IMR-90 (cell line): ENCODE measurements at regions not wholly inside any gene's neighbourhood (a gene's known extent, or its start where the extent isn't known, plus 50 kb on each side); places are given as distances from the start of the nearest gene placed in this dataset.

ENCODE experiments used
- ATAC-seq: fragments of 200-7000 bp; cut with Tn5 transposase; 2 replicates; pipeline ENCODE4 v1.9.1; 2020; ENCODE audit warnings: low read depth, mild to moderate bottlenecking, moderate library complexity
- BruUV-seq: library from RNA; stranded (reverse); fragments of 400-500 nt; replicated peaks from 2 replicates; lab custom pipeline; 2021; lab: Mats Ljungman, UMichigan
- CTCF ChIA-PET: fragments of 300-600 bp; formaldehyde crosslinking; extraction: SDS; loops from one replicate; lab custom pipeline; 2021; ENCODE audit warnings: antibody characterized with exemption; lab: Yijun Ruan, JAX
- POLR2A ChIA-PET: fragments of 300-600 bp; sonication (Branson Sonifier 250); formaldehyde crosslinking; loops from one replicate; lab custom pipeline; 2022; ENCODE audit warnings: antibody characterized with exemption; ENCODE audit not compliant: unreplicated experiment; lab: Charles Lee
- DNase-seq: peaks from one replicate; pipeline ENCODE4 v3.0.0; 2013
- H2AFZ ChIP-seq: replicated peaks from 2 replicates; pipeline ENCODE3; 2013; ENCODE audit warnings: low read length, mild to moderate bottlenecking; ENCODE audit not compliant: poor library complexity
- H2AK5ac ChIP-seq: 2 replicates; pipeline ENCODE4 v1.6.1; 2013; ENCODE audit warnings: low read depth, low read length, inconsistent platforms
- H2AK9ac ChIP-seq: replicated peaks from 2 replicates; pipeline ENCODE3; 2013; ENCODE audit warnings: mild to moderate bottlenecking, low read depth, low read length, moderate library complexity; ENCODE audit not compliant: poor library complexity
- H2BK120ac ChIP-seq: 2 replicates; pipeline ENCODE4 v1.6.1; 2013; ENCODE audit warnings: low read depth, low read length, inconsistent platforms
- H2BK15ac ChIP-seq: 3 replicates; pipeline ENCODE4 v1.6.1; 2013; ENCODE audit warnings: low read depth, low read length, inconsistent platforms
- H2BK20ac ChIP-seq: 2 replicates; pipeline ENCODE4 v1.6.1; 2013; ENCODE audit warnings: low read depth, mild to moderate bottlenecking, inconsistent platforms, low read length, moderate library complexity
- H2BK5ac ChIP-seq: 2 replicates; pipeline ENCODE4 v1.6.1; 2013; ENCODE audit warnings: mild to moderate bottlenecking, low read depth, low read length, inconsistent platforms; ENCODE audit not compliant: poor library complexity, severe bottlenecking
- H3K14ac ChIP-seq: replicated peaks from 2 replicates; pipeline ENCODE4 v1.6.1; 2013; ENCODE audit warnings: low read depth, low read length, inconsistent platforms
- H3K18ac ChIP-seq: 2 replicates; pipeline ENCODE4 v1.6.1; 2013; ENCODE audit warnings: low read depth, low read length, control low read depth
- H3K23ac ChIP-seq: 2 replicates; pipeline ENCODE4 v1.6.1; 2013; ENCODE audit warnings: low read depth, low read length, inconsistent platforms
- H3K27ac ChIP-seq: 2 replicates; pipeline ENCODE4 v1.5.1; 2013; ENCODE audit warnings: mild to moderate bottlenecking, control low read depth, low read length; ENCODE audit not compliant: insufficient read depth
- H3K27me3 ChIP-seq: 2 replicates; pipeline ENCODE4 v1.6.1; 2013; ENCODE audit warnings: low read length; ENCODE audit not compliant: control insufficient read depth, insufficient read depth
- H3K36me3 ChIP-seq: 2 replicates; pipeline ENCODE4 v1.6.1; 2013; ENCODE audit warnings: low read length, mixed read lengths; ENCODE audit not compliant: control insufficient read depth, insufficient read depth
- H3K4ac ChIP-seq: 2 replicates; pipeline ENCODE4 v1.6.1; 2013; ENCODE audit warnings: low read depth, low read length, inconsistent platforms
- H3K4me1 ChIP-seq: 2 replicates; pipeline ENCODE4 v1.6.1; 2013; ENCODE audit warnings: low read length, mixed read lengths; ENCODE audit not compliant: control insufficient read depth, insufficient read depth
- H3K4me2 ChIP-seq: 2 replicates; pipeline ENCODE4 v1.6.1; 2013; ENCODE audit warnings: low read depth, mild to moderate bottlenecking, control low read depth, low read length, moderate library complexity
- H3K4me3 ChIP-seq: 2 replicates; pipeline ENCODE4 v1.5.1; 2013; ENCODE audit warnings: low read depth, mild to moderate bottlenecking, control low read depth, low read length, moderate library complexity; ENCODE audit not compliant: insufficient read depth
- H3K56ac ChIP-seq: 2 replicates; pipeline ENCODE4 v1.6.1; 2013; ENCODE audit warnings: low read length, inconsistent platforms; ENCODE audit not compliant: insufficient read depth; ENCODE audit errors: extremely low read depth
- H3K79me1 ChIP-seq, 2 experiments: 2 replicates each; pipeline ENCODE4 v1.6.1; 2013; ENCODE audit warnings: low read length in 2 of 2, inconsistent platforms in 1 of 2, low read depth in 1 of 2
- H3K9ac ChIP-seq: 2 replicates; pipeline ENCODE4 v1.6.1; 2013; ENCODE audit warnings: low read depth, low read length, control low read depth
- H3K9me1 ChIP-seq: 2 replicates; pipeline ENCODE4 v1.6.1; 2013; ENCODE audit warnings: low read length, inconsistent platforms; ENCODE audit not compliant: insufficient read depth
- H3K9me3 ChIP-seq: 2 replicates; pipeline ENCODE4 v1.6.1; 2013; ENCODE audit warnings: low read length; ENCODE audit not compliant: control insufficient read depth, insufficient read depth
- H4K20me1 ChIP-seq: 2 replicates; pipeline ENCODE4 v1.6.1; 2013; ENCODE audit warnings: low read length, inconsistent platforms; ENCODE audit not compliant: insufficient read depth
- H4K5ac ChIP-seq: 2 replicates; pipeline ENCODE4 v1.6.1; 2013; ENCODE audit warnings: mild to moderate bottlenecking, low read depth, low read length, control low read depth
- H4K8ac ChIP-seq, 2 experiments: 2 replicates each; pipeline ENCODE4 v1.6.1; 2013; ENCODE audit warnings: low read depth in 2 of 2, low read length in 2 of 2, control low read depth in 1 of 2, inconsistent platforms in 1 of 2
- H4K91ac ChIP-seq: 2 replicates; pipeline ENCODE4 v1.6.1; 2013; ENCODE audit warnings: low read depth, low read length, inconsistent platforms; ENCODE audit not compliant: insufficient read depth
- BHLHE40 ChIP-seq: fragments of 150-350 bp; IDR thresholded peaks from 2 replicates; pipeline ENCODE4 v1.6.1; 2016; ENCODE audit warnings: mild to moderate bottlenecking, low read depth, low read length
- CEBPB ChIP-seq: IDR thresholded peaks from 2 replicates; pipeline ENCODE4 v1.6.1; 2012; ENCODE audit warnings: low read depth, low read length, improper control_type of control experiment
- CHD1 ChIP-seq: IDR thresholded peaks from 2 replicates; pipeline ENCODE4 v1.6.1; 2012; ENCODE audit warnings: low read depth, low read length, improper control_type of control experiment
- FOS ChIP-seq: fragments of 150-350 bp; IDR thresholded peaks from 2 replicates; pipeline ENCODE4 v1.6.1; 2016; ENCODE audit warnings: low read depth, low read length
- MAFK ChIP-seq: IDR thresholded peaks from 2 replicates; pipeline ENCODE4 v1.6.1; 2012; ENCODE audit warnings: low read depth, low read length, improper control_type of control experiment
- MAZ ChIP-seq: IDR thresholded peaks from 2 replicates; pipeline ENCODE4 v1.6.1; 2012; ENCODE audit warnings: low read depth, mild to moderate bottlenecking, low read length, improper control_type of control experiment, moderate library complexity, borderline replicate concordance
- MXI1 ChIP-seq: IDR thresholded peaks from 2 replicates; pipeline ENCODE4 v1.6.1; 2012; ENCODE audit warnings: low read depth, mild to moderate bottlenecking, low read length, moderate library complexity, borderline replicate concordance
- NFE2L2 ChIP-seq: fragments of 150-350 bp; IDR thresholded peaks from 2 replicates; pipeline ENCODE4 v1.6.1; 2016; ENCODE audit warnings: low read depth, mild to moderate bottlenecking, low read length
- POLR2A ChIP-seq: IDR thresholded peaks from 2 replicates; pipeline ENCODE4 v1.6.1; 2012; ENCODE audit warnings: mild to moderate bottlenecking, low read depth, low read length
- RAD21 ChIP-seq: IDR thresholded peaks from 2 replicates; pipeline ENCODE4 v1.6.1; 2012; ENCODE audit warnings: low read length, improper control_type of control experiment
- RCOR1 ChIP-seq: IDR thresholded peaks from 2 replicates; pipeline ENCODE4 v1.6.1; 2012; ENCODE audit warnings: mild to moderate bottlenecking, low read length, improper control_type of control experiment; ENCODE audit not compliant: insufficient replicate concordance
- RFX5 ChIP-seq: IDR thresholded peaks from 2 replicates; pipeline ENCODE4 v1.8.0; 2012; ENCODE audit warnings: low read depth, mild to moderate bottlenecking, low read length, moderate library complexity
- SMC3 ChIP-seq: fragments of 150-350 bp; IDR thresholded peaks from 2 replicates; pipeline ENCODE4 v1.6.1; 2016; ENCODE audit warnings: low read depth, mild to moderate bottlenecking, antibody characterized with exemption, low read length, moderate library complexity
- USF2 ChIP-seq: fragments of 150-350 bp; IDR thresholded peaks from 2 replicates; pipeline ENCODE4 v1.6.1; 2017; ENCODE audit warnings: mild to moderate bottlenecking, antibody characterized with exemption, low read length, low read depth
- WGBS, 2 experiments: methylation state at CpG; one replicate each; pipeline versions ENCODE4 v1.1.5 to v1.1.7; 2013; ENCODE audit warnings: missing lambda C conversion rate in 2 of 2; ENCODE audit not compliant: insufficient read length in 1 of 2; ENCODE audit errors: extremely low coverage in 2 of 2; 5-methylcytosine and 5-hydroxymethylcytosine counted together
- dilution Hi-C: fragments of 300-500 bp; cut with HindIII; formaldehyde crosslinking; loops from one replicate; pipeline ENCODE4 v1.14.3; 2018; ENCODE audit warnings: low sequenced_read_pairs; ENCODE audit not compliant: unreplicated experiment
- in situ Hi-C: fragments of 300-500 bp; cut with MboI; formaldehyde crosslinking; loops from 3 replicates; pipeline ENCODE4 v1.14.3; 2019; ENCODE audit warnings: low sequenced_read_pairs, inconsistent platforms, mixed read lengths
- intact Hi-C: fragments of 100-400 bp; cut with micrococcal nuclease; formaldehyde crosslinking; loops from 2 replicates; pipeline ENCODE4 v1.10.0; 2022
- TF ChIP-seq, protein P1 (sequence below): fragments of 150-350 bp; IDR thresholded peaks from 2 replicates; pipeline ENCODE4 v1.6.1; 2016; ENCODE audit warnings: low read depth, mild to moderate bottlenecking, low read length, moderate library complexity, borderline replicate concordance
- TF ChIP-seq, protein P2 (sequence below): conservative IDR thresholded peaks from 2 replicates; pipeline ENCODE4 v1.5.1; 2012; ENCODE audit warnings: mild to moderate bottlenecking, low read depth, low read length, improper control_type of control experiment

- H4K91ac ChIP-seq, result no peak overlapping the region
- no peak overlapping the region for H3K23ac ChIP-seq
- no CpG with 5 or more reads among the region's 2 CpGs for WGBS, 2 experiments
- no peaks in the 10 kb centered on the region for H3K9me1 ChIP-seq
- H3K4me3 ChIP-seq, result no peak overlapping the region
- H2BK120ac ChIP-seq, result no peak overlapping the region
- no peak overlapping the region for H2AK5ac ChIP-seq
- H3K56ac ChIP-seq, result no peak overlapping the region
- H2BK15ac ChIP-seq, result no peak overlapping the region
- H3K4ac ChIP-seq, result no peak overlapping the region
- BruUV-seq, result no TSS peak
- intact Hi-C loops, result no loop called here
- no peak overlapping the region for H3K9ac ChIP-seq
- no peaks in the 10 kb centered on the region for H3K9me3 ChIP-seq
- POLR2A ChIA-PET, result no interaction called here
- no peaks in the 10 kb centered on the region for H3K79me1 ChIP-seq
- H3K27me3 ChIP-seq, result no peaks in the 10 kb centered on the region
- H4K8ac ChIP-seq, result no peak overlapping the region
- H2BK5ac ChIP-seq, result no peak overlapping the region
- no peak overlapping the region for H4K5ac ChIP-seq
- dilution Hi-C loops, result no loop called here
- H2BK20ac ChIP-seq, result no peak overlapping the region
- in situ Hi-C loops, result no loop called here
- ATAC-seq (no peak), DNase-seq (no peak)
- H3K18ac ChIP-seq, result no peak overlapping the region
- no peaks in the 10 kb centered on the region for H3K4me1 ChIP-seq
- H3K36me3 ChIP-seq, result no peaks in the 10 kb centered on the region
- no peaks in the 10 kb centered on the region for H4K20me1 ChIP-seq
- TF ChIP-seq, protein P1, sequence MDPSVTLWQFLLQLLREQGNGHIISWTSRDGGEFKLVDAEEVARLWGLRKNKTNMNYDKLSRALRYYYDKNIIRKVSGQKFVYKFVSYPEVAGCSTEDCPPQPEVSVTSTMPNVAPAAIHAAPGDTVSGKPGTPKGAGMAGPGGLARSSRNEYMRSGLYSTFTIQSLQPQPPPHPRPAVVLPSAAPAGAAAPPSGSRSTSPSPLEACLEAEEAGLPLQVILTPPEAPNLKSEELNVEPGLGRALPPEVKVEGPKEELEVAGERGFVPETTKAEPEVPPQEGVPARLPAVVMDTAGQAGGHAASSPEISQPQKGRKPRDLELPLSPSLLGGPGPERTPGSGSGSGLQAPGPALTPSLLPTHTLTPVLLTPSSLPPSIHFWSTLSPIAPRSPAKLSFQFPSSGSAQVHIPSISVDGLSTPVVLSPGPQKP, result no peak
- TF ChIP-seq FOS (no peak), MXI1 (no peak), RFX5 (no peak), NFE2L2 (no peak), BHLHE40 (no peak), POLR2A (no peak), USF2 (no peak), RCOR1 (no peak), CEBPB (no peak), CHD1 (no peak), MAFK (no peak), SMC3 (no peak), RAD21 (no peak), MAZ (no peak)
- TF ChIP-seq, protein P2, sequence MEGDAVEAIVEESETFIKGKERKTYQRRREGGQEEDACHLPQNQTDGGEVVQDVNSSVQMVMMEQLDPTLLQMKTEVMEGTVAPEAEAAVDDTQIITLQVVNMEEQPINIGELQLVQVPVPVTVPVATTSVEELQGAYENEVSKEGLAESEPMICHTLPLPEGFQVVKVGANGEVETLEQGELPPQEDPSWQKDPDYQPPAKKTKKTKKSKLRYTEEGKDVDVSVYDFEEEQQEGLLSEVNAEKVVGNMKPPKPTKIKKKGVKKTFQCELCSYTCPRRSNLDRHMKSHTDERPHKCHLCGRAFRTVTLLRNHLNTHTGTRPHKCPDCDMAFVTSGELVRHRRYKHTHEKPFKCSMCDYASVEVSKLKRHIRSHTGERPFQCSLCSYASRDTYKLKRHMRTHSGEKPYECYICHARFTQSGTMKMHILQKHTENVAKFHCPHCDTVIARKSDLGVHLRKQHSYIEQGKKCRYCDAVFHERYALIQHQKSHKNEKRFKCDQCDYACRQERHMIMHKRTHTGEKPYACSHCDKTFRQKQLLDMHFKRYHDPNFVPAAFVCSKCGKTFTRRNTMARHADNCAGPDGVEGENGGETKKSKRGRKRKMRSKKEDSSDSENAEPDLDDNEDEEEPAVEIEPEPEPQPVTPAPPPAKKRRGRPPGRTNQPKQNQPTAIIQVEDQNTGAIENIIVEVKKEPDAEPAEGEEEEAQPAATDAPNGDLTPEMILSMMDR, result no peak
- no peak overlapping the region for H3K27ac ChIP-seq
- H3K4me2 ChIP-seq, result no peak overlapping the region
- H2AK9ac ChIP-seq, result no peak overlapping the region
- no peak overlapping the region for H3K14ac ChIP-seq
- H2AFZ ChIP-seq, result no peak overlapping the region
- CTCF ChIA-PET, result no interaction called here
Observed at GRCh38 chrX:121754301-121754700, 706.9 kb downstream of the GLUD2 start.
